Kidney (tissue), 13 donors: ENCODE measurements at regions not wholly inside any gene's neighbourhood (a gene's known extent, or its start where the extent isn't known, plus 50 kb on each side); places are given as distances from the start of the nearest gene placed in this dataset.

Source experiments
- DNase-seq, 5 donors: peaks; one replicate each; pipeline ENCODE4 v3.0.0-alpha.2; 2013 to 2020
- FAIRE-seq: peaks from 2 replicates; lab custom pipeline; 2012; peaks lifted over from hg19 to GRCh38; lab: Jason Lieb, UNC
- H3K27ac ChIP-seq, 2 donors: one replicate each; pipeline ENCODE4 v1.7.0; 2013; ENCODE audit warnings: low read depth in 2 of 2, low read length in 2 of 2, inconsistent platforms in 1 of 2
- H3K27me3 ChIP-seq: one replicate; pipeline ENCODE4 v1.7.1; 2013; ENCODE audit warnings: low read length, inconsistent platforms; ENCODE audit not compliant: control insufficient read depth, insufficient read depth
- H3K36me3 ChIP-seq, 3 donors: one replicate each; pipeline versions ENCODE4 v1.7.0 to v1.7.1; 2013; ENCODE audit warnings: low read length in 3 of 3, control low read depth in 1 of 3, inconsistent platforms in 1 of 3; ENCODE audit not compliant: insufficient read depth in 3 of 3, control insufficient read depth in 2 of 3
- H3K4me1 ChIP-seq, 3 donors: one replicate each; pipeline versions ENCODE4 v1.7.0 to v1.7.1; 2013; ENCODE audit warnings: low read length in 3 of 3, inconsistent platforms in 1 of 3, low read depth in 1 of 3; ENCODE audit not compliant: control insufficient read depth in 2 of 3, insufficient read depth in 2 of 3
- H3K4me3 ChIP-seq, 3 donors: one replicate each; pipeline versions ENCODE4 v1.7.0 to v1.8.1; 2013; ENCODE audit warnings: low read length in 3 of 3, control low read depth in 1 of 3, inconsistent platforms in 1 of 3
- H3K9ac ChIP-seq, 3 donors: one replicate each; pipeline versions ENCODE4 v1.7.0 to v1.7.1; 2013; ENCODE audit warnings: low read length in 3 of 3, control low read depth in 1 of 3, inconsistent platforms in 1 of 3
- H3K9me3 ChIP-seq, 3 donors: one replicate each; pipeline versions ENCODE4 v1.7.0 to v1.7.1; 2013; ENCODE audit warnings: low read length in 3 of 3, control low read depth in 1 of 3, inconsistent platforms in 1 of 3; ENCODE audit not compliant: control insufficient read depth in 2 of 3, insufficient read depth in 1 of 3
- intact Hi-C: fragments of 100-400 bp; cut with DNase I; formaldehyde crosslinking; loops from one replicate; pipeline ENCODE4 v1.11.1; 2022
- TF ChIP-seq, protein P1 (sequence below): IDR thresholded peaks from 3 replicates; pipeline ENCODE4 v1.5.1; 2012; ENCODE audit warnings: mild to moderate bottlenecking, moderate library complexity, borderline replicate concordance; ENCODE audit not compliant: insufficient read depth; ENCODE audit errors: extremely low read depth
- donor health status: control.
- donor health status: control.
- donor health status: control.
- donor health status: control.
- donor health status: control.
- donor health status: DM: yes; HTN: yes; CAD: no.
- donor health status: Normal renal cell carcinoma (clear cell type).

DNA sequence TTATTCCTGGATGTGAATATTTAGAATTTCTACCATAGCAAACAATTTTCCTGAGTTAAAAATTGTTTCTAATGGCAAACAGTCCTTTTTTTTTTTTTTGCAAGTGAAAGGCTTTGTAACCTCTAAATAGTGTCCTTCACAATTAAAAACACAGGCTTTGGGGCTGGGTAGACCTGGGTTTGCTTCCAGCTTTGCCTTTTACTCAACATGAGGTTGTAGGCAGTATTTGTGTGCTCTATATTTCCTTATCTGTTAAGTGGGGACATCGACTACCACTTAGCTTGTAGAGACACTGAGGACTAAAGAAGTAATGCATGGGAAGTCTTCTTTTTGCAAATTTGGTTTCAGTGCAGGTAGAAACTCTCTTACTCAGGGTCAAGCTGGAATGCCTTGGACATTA is 169.4 kb upstream of the GRB10 start:
- Histone ChIP-seq H3K9me3 (peaks cover 0 to 4% (median 4%) of the 10 kb centered on the region in 3 donors), H3K4me1 (no peaks in the 10 kb centered on the region), H3K27me3 (no peaks in the 10 kb centered on the region), H3K9ac (no peak overlapping the region), H3K27ac (no peak overlapping the region), H3K36me3 (no peaks in the 10 kb centered on the region), H3K4me3 (no peak overlapping the region)
- no peak for FAIRE-seq
- intact Hi-C loops: no loop called here
- TF ChIP-seq, protein P1, sequence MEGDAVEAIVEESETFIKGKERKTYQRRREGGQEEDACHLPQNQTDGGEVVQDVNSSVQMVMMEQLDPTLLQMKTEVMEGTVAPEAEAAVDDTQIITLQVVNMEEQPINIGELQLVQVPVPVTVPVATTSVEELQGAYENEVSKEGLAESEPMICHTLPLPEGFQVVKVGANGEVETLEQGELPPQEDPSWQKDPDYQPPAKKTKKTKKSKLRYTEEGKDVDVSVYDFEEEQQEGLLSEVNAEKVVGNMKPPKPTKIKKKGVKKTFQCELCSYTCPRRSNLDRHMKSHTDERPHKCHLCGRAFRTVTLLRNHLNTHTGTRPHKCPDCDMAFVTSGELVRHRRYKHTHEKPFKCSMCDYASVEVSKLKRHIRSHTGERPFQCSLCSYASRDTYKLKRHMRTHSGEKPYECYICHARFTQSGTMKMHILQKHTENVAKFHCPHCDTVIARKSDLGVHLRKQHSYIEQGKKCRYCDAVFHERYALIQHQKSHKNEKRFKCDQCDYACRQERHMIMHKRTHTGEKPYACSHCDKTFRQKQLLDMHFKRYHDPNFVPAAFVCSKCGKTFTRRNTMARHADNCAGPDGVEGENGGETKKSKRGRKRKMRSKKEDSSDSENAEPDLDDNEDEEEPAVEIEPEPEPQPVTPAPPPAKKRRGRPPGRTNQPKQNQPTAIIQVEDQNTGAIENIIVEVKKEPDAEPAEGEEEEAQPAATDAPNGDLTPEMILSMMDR: no peak
- DNase-seq: no peak

DNA sequence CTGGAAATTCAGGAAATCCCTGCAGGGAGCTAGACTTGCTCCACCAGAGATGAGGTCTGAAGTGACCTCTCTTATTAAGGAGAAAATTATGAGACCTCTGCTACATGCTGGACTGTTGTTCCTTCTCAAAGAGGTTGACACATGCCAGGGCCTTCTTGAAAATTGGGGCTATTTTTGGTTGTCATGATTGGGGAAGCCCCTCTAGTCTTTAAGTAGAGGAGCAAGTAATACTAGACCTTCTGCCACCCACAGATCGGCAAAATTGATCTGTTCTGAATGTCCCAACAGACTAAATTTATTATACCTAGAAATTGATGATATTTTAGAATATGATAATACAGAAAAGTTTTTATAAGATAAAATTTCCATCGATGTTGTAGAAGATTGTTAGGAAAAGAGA is 160.8 kb upstream of the GRB10 start:
- H3K9ac ChIP-seq: no peak overlapping the region
- TF ChIP-seq, protein P1: no peak
- no peaks in the 10 kb centered on the region for H3K4me1 ChIP-seq
- H3K4me3 ChIP-seq: no peak overlapping the region
- H3K27ac ChIP-seq: no peak overlapping the region
- no peak for FAIRE-seq
- no peaks in the 10 kb centered on the region for H3K36me3 ChIP-seq
- H3K9me3 ChIP-seq: no peaks in the 10 kb centered on the region
- DNase-seq: no peak
- intact Hi-C loops: no loop called here
- no peaks in the 10 kb centered on the region for H3K27me3 ChIP-seq

DNA sequence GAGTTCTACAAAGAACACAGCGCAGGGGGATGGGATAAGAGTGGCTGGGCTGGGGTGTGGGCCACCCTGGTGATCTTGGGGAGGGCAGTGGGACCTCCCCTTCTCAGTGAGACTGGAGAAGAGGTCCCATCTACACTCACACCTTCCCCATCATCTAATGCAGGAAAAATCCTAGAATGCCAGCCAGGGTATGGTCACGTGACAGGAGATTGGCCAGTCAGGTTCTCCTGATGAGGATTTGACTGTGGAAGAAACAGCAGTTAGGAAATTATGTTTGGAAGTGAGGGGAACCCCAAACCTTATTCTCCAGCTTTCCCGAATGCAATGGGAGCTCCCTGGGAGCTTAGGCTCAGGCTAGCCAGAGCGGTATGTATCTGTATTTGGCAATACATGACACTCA is 158.8 kb upstream of the GRB10 start:
- TF ChIP-seq, protein P1: no peak
- DNase-seq (no peak), FAIRE-seq (no peak)
- Histone ChIP-seq H3K36me3 (no peaks in the 10 kb centered on the region), H3K27me3 (no peaks in the 10 kb centered on the region), H3K4me3 (no peak overlapping the region), H3K27ac (no peak overlapping the region), H3K9me3 (no peaks in the 10 kb centered on the region), H3K4me1 (no peaks in the 10 kb centered on the region), H3K9ac (no peak overlapping the region)
- intact Hi-C loops: no loop called here

DNA sequence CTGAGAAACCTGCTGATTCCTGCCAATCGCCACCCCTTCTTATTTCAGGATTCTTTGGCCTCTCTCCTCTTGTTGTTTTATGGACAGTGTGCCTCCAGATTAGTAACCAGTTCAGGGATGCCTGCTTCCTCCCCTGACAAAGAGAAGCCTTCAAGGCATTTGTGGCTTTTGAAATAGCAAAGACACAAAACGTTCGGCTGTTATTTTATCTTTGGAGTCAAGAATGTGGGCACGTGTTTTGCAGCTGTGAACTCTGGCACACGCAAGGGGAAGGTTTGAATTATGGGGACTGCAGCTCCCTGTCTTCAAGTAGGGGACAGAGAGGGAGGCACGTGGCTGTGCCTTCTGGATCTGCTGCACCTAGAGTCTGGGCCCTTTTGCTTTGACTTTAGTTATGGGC is 157.9 kb upstream of the GRB10 start:
- intact Hi-C loops: no loop called here
- Histone ChIP-seq H3K36me3 (no peaks in the 10 kb centered on the region), H3K4me1 (no peaks in the 10 kb centered on the region), H3K9ac (no peak overlapping the region), H3K9me3 (no peaks in the 10 kb centered on the region), H3K4me3 (no peak overlapping the region), H3K27me3 (no peaks in the 10 kb centered on the region), H3K27ac (no peak overlapping the region)
- TF ChIP-seq, protein P1: no peak
- FAIRE-seq (no peak), DNase-seq (no peak)
